HG02763 (cell line): ENCODE measurements at regions not wholly inside any gene's neighbourhood (a gene's known extent, or its start where the extent isn't known, plus 50 kb on each side); places are given as distances from the start of the nearest gene placed in this dataset.

Source experiments
- ATAC-seq: cut with Tn5 transposase; IDR thresholded peaks from one replicate; pipeline ENCODE4 v1.9.1; 2021; ENCODE audit warnings: mild to moderate bottlenecking, moderate library complexity; ENCODE audit not compliant: unreplicated experiment

- ATAC-seq = no peak
These were observed 499.3 kb downstream of the FOXG1 start for GRCh38 chr14:29265852-29266251.

DNA sequence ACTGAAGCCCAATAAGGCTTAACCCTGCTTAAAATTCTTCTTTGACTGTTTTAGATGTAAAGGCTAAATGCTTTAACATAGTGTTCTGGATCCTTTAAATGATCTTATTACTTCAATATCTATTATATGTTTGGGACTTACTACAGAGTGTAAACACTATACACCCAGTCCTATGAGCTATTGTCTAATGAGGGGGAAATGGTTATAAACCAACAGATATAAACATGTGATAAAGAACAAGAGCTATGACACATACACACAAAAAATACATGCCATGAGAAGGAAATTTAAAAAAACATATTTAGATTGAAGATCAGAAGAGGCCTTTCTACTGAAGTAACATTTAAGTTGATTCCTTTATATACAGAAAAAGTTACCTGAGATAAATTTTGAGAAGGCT is 505.1 kb downstream of the FOXG1 start:
- ATAC-seq = no peak

DNA sequence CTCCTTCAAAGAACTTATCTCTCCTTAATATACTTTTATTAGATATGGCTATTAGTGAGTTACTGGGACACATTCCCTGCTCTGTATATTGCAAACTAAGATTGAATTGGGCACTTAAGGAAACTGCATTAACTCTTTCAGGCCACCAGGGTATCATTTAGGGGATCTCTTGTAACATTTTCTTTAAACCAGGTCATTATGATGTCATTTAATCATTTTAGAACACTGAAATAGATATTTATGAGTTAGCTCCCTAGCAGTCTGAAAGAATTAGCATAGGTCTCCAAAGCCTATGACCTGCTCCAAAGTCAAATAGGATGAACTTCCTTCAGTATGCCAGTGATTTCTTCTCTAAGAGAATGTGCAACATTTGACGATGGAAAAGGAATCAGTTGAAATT is 506.9 kb downstream of the FOXG1 start:
- no peak for ATAC-seq

DNA sequence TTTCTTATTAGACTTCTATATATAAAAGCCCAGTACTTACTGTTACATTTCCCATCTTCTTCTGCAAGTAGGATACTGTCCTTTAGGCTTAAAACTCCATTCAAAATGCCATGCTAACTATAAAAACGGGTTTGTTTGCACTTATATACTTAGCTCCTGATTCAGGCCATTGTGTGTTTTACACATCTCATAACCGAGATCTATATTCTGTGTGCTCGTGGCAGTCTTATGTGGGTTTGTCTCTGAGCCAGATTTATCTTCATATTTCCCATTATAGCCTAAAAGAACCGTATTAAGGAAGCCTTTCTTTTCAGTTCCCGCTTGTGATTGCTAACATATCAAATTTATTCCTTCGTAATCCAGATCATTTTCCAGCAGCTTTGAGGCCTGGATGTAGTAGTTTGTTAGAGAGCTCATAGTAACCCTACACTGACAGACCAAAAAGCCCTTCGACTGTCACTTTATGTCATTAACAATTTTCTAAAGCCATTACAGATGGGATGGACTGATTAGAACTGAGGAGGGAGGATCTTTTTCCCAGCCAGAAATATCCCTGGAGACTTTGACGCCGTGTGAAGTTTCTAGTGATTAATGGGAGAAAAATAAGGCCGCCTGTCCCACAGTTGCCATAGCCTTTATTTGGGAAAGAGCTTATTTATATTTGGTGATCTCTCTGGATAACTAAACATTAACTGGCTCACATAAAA is 508.5 kb downstream of the FOXG1 start:
- ATAC-seq = no peak

DNA sequence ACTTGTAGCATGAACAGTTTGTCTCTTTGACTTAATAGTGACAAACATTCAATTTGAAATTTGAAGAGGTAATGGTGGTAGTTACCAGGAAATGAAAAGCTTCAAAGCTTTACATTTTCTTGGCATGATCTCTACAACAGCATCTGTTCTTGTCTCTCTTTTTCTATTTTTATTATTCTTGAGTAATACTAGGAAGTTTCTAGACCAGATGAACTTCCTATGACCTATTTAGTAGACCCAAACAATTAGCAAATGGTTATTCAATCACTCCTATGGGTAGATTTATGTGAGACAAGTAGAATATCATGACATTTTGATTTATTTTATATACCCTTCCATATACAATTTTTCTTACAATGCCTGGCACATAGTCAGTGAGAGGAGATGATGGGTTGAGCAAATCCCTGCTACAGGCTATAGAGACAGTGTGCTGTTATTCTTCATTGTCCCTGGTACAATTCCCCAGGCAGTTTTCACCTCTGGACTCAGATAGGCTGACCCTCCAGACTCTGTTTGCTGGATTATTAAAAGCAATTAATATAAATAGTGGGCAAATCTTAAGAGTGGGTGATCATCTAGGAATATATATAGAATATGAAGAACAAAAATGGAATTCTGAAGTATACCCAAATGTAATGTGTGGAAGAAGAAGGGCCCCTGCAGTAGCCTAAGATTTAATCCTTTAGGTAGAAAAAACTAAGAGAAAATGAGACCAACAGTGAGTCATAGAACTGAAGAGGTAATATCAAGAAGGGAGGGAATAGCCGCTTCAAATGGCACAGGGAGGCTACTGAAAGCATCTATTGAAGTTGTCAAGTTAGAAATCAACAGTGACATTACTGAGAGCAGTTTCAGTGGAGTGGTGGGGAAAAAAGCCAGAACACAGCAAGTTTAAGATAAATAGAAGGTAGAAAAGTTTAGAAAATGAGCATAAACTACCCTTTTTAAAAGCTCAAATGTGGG is 512.0 kb downstream of the FOXG1 start:
- no peak for ATAC-seq

DNA sequence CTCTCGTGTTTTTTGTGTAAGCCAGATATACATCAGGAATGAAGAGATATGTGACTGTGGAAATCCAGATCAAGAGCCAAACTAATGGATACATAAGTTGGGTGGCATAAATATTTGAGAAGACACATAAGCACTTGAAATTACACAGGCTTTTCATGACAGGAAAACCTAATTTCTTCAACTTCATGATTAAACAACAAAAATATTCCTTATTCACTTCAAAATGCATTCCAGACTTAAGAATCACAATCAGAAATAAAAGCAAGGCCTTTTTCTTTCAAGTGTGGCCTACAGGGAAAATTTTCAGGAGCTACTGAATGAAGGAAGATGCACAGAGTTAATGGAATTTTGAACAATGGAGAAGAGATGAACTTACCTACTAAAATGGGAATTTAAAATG is 515.6 kb downstream of the FOXG1 start:
- ATAC-seq = no peak

GRCh38 chr14:29290441-29290840 is 523.9 kb downstream of the FOXG1 start:
- ATAC-seq = no peak

- ATAC-seq = no peak
These were observed 532.8 kb downstream of the FOXG1 start for GRCh38 chr14:29299372-29299771.

- ATAC-seq = no peak
These were observed 535.0 kb downstream of the FOXG1 start for GRCh38 chr14:29301571-29301970.

GRCh38 chr14:29310210-29310609 is 543.6 kb downstream of the FOXG1 start:
- ATAC-seq = no peak

- ATAC-seq = no peak
These were observed 544.2 kb downstream of the FOXG1 start for GRCh38 chr14:29310757-29311156.

- ATAC-seq = no peak
These were observed 545.4 kb downstream of the FOXG1 start for GRCh38 chr14:29311983-29312382.

DNA sequence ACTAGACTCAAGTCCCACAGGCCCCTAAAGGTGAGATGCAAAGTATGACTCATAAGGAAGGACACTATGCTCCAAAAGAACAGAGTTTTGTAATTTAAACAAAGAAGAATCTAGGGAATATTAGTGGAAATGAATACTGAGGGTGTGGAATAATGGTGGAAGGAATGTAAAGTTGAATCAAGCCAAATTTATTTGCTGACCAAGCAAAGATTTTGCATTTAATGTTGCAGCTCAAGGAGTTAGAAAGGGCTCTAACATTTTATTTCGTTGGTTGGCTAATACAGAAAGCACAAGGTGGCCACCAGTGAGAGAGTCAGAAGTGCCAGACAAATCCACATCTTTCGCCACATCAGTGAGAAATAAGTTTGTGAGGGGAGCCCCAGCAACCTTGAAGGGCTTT is 550.3 kb downstream of the FOXG1 start:
- ATAC-seq = no peak

DNA sequence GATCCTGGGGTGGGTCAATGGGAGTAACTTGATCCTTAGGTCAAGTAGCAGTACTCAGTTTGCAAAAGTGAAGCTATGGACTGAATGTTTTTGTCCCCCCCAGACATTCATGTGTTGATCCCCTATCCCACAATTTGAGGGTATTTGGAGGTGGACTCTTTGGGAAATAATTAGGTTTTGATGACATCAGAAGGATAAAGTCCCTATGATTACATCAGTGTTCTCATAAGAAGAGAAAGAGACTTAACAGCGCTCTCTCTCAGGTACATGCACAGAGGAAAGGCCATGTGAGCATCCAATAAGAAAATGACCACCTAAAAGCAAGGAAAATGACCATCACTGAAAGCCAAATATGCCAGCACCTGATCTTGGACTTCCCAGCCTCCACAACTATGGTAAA is 550.8 kb downstream of the FOXG1 start:
- no peak for ATAC-seq

- no peak for ATAC-seq
These were observed 553.7 kb downstream of the FOXG1 start for GRCh38 chr14:29320286-29320685.

GRCh38 chr14:29321646-29322045 is 555.1 kb downstream of the FOXG1 start:
- ATAC-seq = no peak

DNA sequence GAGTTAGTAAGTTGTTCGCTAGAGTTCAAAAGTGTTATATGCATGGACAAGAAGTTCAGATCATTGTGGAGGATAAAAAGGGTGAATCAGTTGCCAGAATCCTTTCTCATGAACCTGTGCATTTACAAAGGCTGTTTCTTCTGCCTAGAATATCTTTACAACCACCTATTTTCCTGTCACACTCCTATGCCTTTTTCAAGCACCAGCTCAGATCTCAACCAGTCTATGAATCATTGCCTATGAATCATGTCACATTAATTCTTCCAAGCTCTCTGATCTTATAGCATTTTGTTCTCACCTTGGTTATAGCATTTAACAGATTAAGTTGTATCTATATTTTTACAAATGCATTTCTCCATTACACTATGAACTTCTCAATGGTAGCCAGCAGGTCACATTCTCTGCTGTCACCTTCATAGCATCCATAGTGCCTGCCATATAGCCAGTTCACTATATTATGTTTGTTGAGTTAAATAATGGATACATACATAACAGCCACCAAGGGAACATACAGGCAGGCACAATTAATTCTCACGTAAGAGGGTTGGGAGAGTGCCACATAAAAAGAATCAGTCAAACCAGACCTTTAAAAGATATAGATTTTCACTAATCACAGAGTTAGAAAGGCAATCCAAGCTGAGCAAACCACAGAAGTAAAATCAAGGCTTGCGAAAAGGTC is 573.0 kb downstream of the FOXG1 start:
- no peak for ATAC-seq

- ATAC-seq = no peak
These were observed 579.1 kb downstream of the PRKD1 start for GRCh38 chr14:29348504-29348903.

GRCh38 chr14:29350496-29350895 is 577.2 kb downstream of the PRKD1 start:
- ATAC-seq = no peak

GRCh38 chr14:29351996-29352705 is 575.5 kb downstream of the PRKD1 start:
- ATAC-seq = no peak

GRCh38 chr14:29352706-29353080 is 575.0 kb downstream of the PRKD1 start:
- no peak for ATAC-seq
